OCI-LY3 (cell line): ENCODE measurements at regions not wholly inside any gene's neighbourhood (a gene's known extent, or its start where the extent isn't known, plus 50 kb on each side); places are given as distances from the start of the nearest gene placed in this dataset.

Experiments
- CTCF ChIP-seq: fragments of 200-600, 300-600 bp; sonication (generic); IDR thresholded peaks from 2 replicates; pipeline ENCODE4 v1.5.1; 2014; ENCODE audit warnings: antibody characterized with exemption, low read length, low read depth
- EZH2phosphoT487 ChIP-seq: fragments of 200-600 bp; shearing (Covaris generic); IDR thresholded peaks from 2 replicates; pipeline ENCODE4 v1.6.1; 2018; ENCODE audit warnings: antibody characterized with exemption, mixed run types, low read depth

- TF ChIP-seq CTCF (no peak), EZH2phosphoT487 (no peak)
Observed at GRCh38 chr4:19216476-19216875, 1035.2 kb upstream of the SLIT2 start.
